NCI-H460 (cell line): ENCODE measurements at regions not wholly inside any gene's neighbourhood (a gene's known extent, or its start where the extent isn't known, plus 50 kb on each side); places are given as distances from the start of the nearest gene placed in this dataset.

Source experiments
- DNase-seq: peaks from one replicate; pipeline ENCODE4 v3.0.0-alpha.2; 2016; ENCODE audit warnings: low read depth; ENCODE audit errors: extremely low read depth

- no peak for DNase-seq
Measured at GRCh38 chr2:42890791-42891355, 98.5 kb upstream of the HAAO start.

GRCh38 chr2:42888321-42889245 is 96.2 kb upstream of the HAAO start:
- DNase-seq: no peak

- no peak for DNase-seq
Measured at GRCh38 chr2:42886921-42887320, 94.5 kb upstream of the HAAO start.

GRCh38 chr2:42882756-42883155 is 90.4 kb upstream of the HAAO start:
- DNase-seq: no peak

GRCh38 chr2:42881732-42882131 is 89.3 kb upstream of the HAAO start:
- no peak for DNase-seq

- DNase-seq: no peak
Measured at GRCh38 chr2:42880738-42881690, 88.6 kb upstream of the HAAO start.

GRCh38 chr2:42879913-42880737 is 87.7 kb upstream of the HAAO start:
- DNase-seq: no peak

- DNase-seq: no peak
Measured at GRCh38 chr2:42879121-42879705, 86.8 kb upstream of the HAAO start.

- no peak for DNase-seq
Measured at GRCh38 chr2:42878581-42878980, 86.2 kb upstream of the HAAO start.

GRCh38 chr2:42877936-42878335 is 85.6 kb upstream of the HAAO start:
- DNase-seq: no peak

GRCh38 chr2:42877511-42877910 is 85.1 kb upstream of the HAAO start:
- no peak for DNase-seq

GRCh38 chr2:42876326-42876751 is 84.0 kb upstream of the HAAO start:
- no peak for DNase-seq

- no peak for DNase-seq
Measured at GRCh38 chr2:42875880-42876279, 83.5 kb upstream of the HAAO start.

- DNase-seq: no peak
Measured at GRCh38 chr2:42874949-42875801, 82.8 kb upstream of the HAAO start.

- DNase-seq: no peak
Measured at GRCh38 chr2:42872721-42873120, 80.3 kb upstream of the HAAO start.

GRCh38 chr2:42871372-42871771 is 79.0 kb upstream of the HAAO start:
- DNase-seq: no peak

GRCh38 chr2:42868874-42869273 is 76.5 kb upstream of the HAAO start:
- DNase-seq: no peak

- no peak for DNase-seq
Measured at GRCh38 chr2:42868096-42868495, 75.7 kb upstream of the HAAO start.
